Anterior cingulate cortex (tissue), 58 donors: ENCODE measurements at regions not wholly inside any gene's neighbourhood (a gene's known extent, or its start where the extent isn't known, plus 50 kb on each side); places are given as distances from the start of the nearest gene placed in this dataset.
A peak's percentile ranks its signal among the peaks of the same experiment; 100 is the strongest.

ENCODE experiments used
- DNase-seq, 58 donors: peaks; one replicate each; lab custom pipeline; 2025; lab: John Stamatoyannopoulos, UW

- no peak for DNase-seq
Measured at GRCh38 chr22:49329636-49330035, 498.0 kb downstream of the BRD1 start.

GRCh38 chr22:49328630-49329405 lies 498.9 kb downstream of the BRD1 start:
- no peak for DNase-seq

GRCh38 chr22:49328118-49328475 lies 499.6 kb downstream of the BRD1 start:
- DNase-seq = no peak

- no peak for DNase-seq
Measured at GRCh38 chr22:49327411-49328117, 500.1 kb downstream of the BRD1 start.

- DNase-seq = no peak
Measured at GRCh38 chr22:49326558-49326957, 501.1 kb downstream of the BRD1 start.

GRCh38 chr22:49325531-49326395 lies 501.9 kb downstream of the BRD1 start:
- DNase-seq = no peak

GRCh38 chr22:49324527-49325491 lies 502.9 kb downstream of the BRD1 start:
- DNase-seq = no peak

GRCh38 chr22:49323751-49324415 lies 503.8 kb downstream of the BRD1 start:
- no peak for DNase-seq

- DNase-seq = no peak
Measured at GRCh38 chr22:49322861-49323622, 504.6 kb downstream of the BRD1 start.

- no peak for DNase-seq
Measured at GRCh38 chr22:49322231-49322630, 505.4 kb downstream of the BRD1 start.

GRCh38 chr22:49321477-49322055 lies 506.1 kb downstream of the BRD1 start:
- DNase-seq = peak in 5 of 58 donors; percentile 4 to 26 (median 19)

- no peak for DNase-seq
Measured at GRCh38 chr22:49320714-49321476, 506.8 kb downstream of the BRD1 start.

GRCh38 chr22:49317369-49317768 lies 510.3 kb downstream of the BRD1 start:
- DNase-seq = no peak

GRCh38 chr22:49312601-49313000 lies 515.1 kb downstream of the BRD1 start:
- DNase-seq = no peak

GRCh38 chr22:49310354-49310753 lies 517.3 kb downstream of the BRD1 start:
- DNase-seq = no peak

GRCh38 chr22:49308300-49308699 lies 519.4 kb downstream of the BRD1 start:
- DNase-seq = no peak

GRCh38 chr22:49307870-49308269 lies 519.8 kb downstream of the BRD1 start:
- DNase-seq = no peak

- DNase-seq = no peak
Measured at GRCh38 chr22:49307481-49307830, 520.2 kb downstream of the BRD1 start.
